ENCODE measurements at regions not wholly inside any gene's neighbourhood (a gene's known extent, or its start where the extent isn't known, plus 50 kb on each side); places are given as distances from the start of the nearest gene placed in this dataset.

GRCh38 chr20:56815796-56816195 is 186.7 kb downstream of the TFAP2C start:
- Histone ChIP-seq H3K4me1 (ENCODE audit: control insufficient read depth in 2 of 3, insufficient read depth in 2 of 3, low read depth in 1 of 3, low read length in 3 of 3) (no peaks in the 10 kb centered on the region), H3K4me3 (ENCODE audit: low read length in 3 of 3) (no peak overlapping the region), H3K27ac (ENCODE audit: low read depth in 2 of 2, low read length in 2 of 2) (no peak overlapping the region), H3K9me3 (ENCODE audit: control insufficient read depth in 2 of 3, insufficient read depth in 1 of 3, low read length in 3 of 3) (no peaks in the 10 kb centered on the region), H3K9ac (ENCODE audit: low read length in 3 of 3) (no peak overlapping the region), H3K36me3 (ENCODE audit: control insufficient read depth in 2 of 3, insufficient read depth in 3 of 3, low read length in 3 of 3) (no peaks in the 10 kb centered on the region), H3K27me3 (ENCODE audit: control insufficient read depth, insufficient read depth, low read length) (no peaks in the 10 kb centered on the region)
- TF ChIP-seq, protein P1, sequence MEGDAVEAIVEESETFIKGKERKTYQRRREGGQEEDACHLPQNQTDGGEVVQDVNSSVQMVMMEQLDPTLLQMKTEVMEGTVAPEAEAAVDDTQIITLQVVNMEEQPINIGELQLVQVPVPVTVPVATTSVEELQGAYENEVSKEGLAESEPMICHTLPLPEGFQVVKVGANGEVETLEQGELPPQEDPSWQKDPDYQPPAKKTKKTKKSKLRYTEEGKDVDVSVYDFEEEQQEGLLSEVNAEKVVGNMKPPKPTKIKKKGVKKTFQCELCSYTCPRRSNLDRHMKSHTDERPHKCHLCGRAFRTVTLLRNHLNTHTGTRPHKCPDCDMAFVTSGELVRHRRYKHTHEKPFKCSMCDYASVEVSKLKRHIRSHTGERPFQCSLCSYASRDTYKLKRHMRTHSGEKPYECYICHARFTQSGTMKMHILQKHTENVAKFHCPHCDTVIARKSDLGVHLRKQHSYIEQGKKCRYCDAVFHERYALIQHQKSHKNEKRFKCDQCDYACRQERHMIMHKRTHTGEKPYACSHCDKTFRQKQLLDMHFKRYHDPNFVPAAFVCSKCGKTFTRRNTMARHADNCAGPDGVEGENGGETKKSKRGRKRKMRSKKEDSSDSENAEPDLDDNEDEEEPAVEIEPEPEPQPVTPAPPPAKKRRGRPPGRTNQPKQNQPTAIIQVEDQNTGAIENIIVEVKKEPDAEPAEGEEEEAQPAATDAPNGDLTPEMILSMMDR (IDR thresholded peaks at IDR 0.05; ENCODE audit: borderline replicate concordance, extremely low read depth, insufficient read depth) = no peak
- intact Hi-C loops (cut with DNase I) = no loop called here
- FAIRE-seq = no peak
- DNase-seq = no peak

DNA sequence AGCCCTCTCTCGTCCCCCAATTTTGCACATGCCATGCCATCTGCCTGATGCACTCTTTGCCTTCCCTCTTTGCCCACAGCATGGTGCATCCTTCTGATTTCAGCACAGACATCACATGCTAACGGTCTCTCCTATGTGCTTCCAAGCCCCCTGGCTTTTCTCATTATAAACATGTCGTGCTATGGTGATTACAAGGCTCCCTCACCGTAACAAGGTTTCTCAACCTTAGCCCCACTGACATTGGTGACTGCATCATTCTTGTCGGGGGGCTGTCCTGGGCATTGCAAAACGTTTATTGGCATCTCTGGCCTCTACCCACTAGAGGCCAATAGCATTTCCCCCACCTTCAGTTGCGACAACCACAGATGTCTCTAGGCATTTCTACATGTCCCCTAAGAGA is 187.2 kb downstream of the TFAP2C start:
- Histone ChIP-seq H3K36me3 (ENCODE audit: control insufficient read depth in 2 of 3, insufficient read depth in 3 of 3, low read length in 3 of 3) (no peaks in the 10 kb centered on the region), H3K4me1 (ENCODE audit: control insufficient read depth in 2 of 3, insufficient read depth in 2 of 3, low read depth in 1 of 3, low read length in 3 of 3) (no peaks in the 10 kb centered on the region), H3K27ac (ENCODE audit: low read depth in 2 of 2, low read length in 2 of 2) (no peak overlapping the region), H3K9me3 (ENCODE audit: control insufficient read depth in 2 of 3, insufficient read depth in 1 of 3, low read length in 3 of 3) (no peaks in the 10 kb centered on the region), H3K27me3 (ENCODE audit: control insufficient read depth, insufficient read depth, low read length) (no peaks in the 10 kb centered on the region), H3K9ac (ENCODE audit: low read length in 3 of 3) (no peak overlapping the region), H3K4me3 (ENCODE audit: low read length in 3 of 3) (no peak overlapping the region)
- TF ChIP-seq, protein P1 (IDR thresholded peaks at IDR 0.05; ENCODE audit: borderline replicate concordance, extremely low read depth, insufficient read depth) = no peak
- DNase-seq = no peak
- no peak for FAIRE-seq
- intact Hi-C loops (cut with DNase I) = no loop called here

- Histone ChIP-seq H3K4me1 (ENCODE audit: control insufficient read depth in 2 of 3, insufficient read depth in 2 of 3, low read depth in 1 of 3, low read length in 3 of 3) (no peaks in the 10 kb centered on the region), H3K36me3 (ENCODE audit: control insufficient read depth in 2 of 3, insufficient read depth in 3 of 3, low read length in 3 of 3) (no peaks in the 10 kb centered on the region), H3K9ac (ENCODE audit: low read length in 3 of 3) (no peak overlapping the region), H3K27ac (ENCODE audit: low read depth in 2 of 2, low read length in 2 of 2) (no peak overlapping the region), H3K27me3 (ENCODE audit: control insufficient read depth, insufficient read depth, low read length) (no peaks in the 10 kb centered on the region), H3K9me3 (ENCODE audit: control insufficient read depth in 2 of 3, insufficient read depth in 1 of 3, low read length in 3 of 3) (no peaks in the 10 kb centered on the region), H3K4me3 (ENCODE audit: low read length in 3 of 3) (no peak overlapping the region)
- DNase-seq = no peak
- no peak for FAIRE-seq
- TF ChIP-seq, protein P1 (IDR thresholded peaks at IDR 0.05; ENCODE audit: borderline replicate concordance, extremely low read depth, insufficient read depth) = no peak
- intact Hi-C loops (cut with DNase I) = no loop called here
These were observed 188.9 kb downstream of the TFAP2C start for GRCh38 chr20:56817780-56818675.

Data from kidney (tissue), 13 donors.